ENCODE measurements at regions not wholly inside any gene's neighbourhood (a gene's known extent, or its start where the extent isn't known, plus 50 kb on each side); places are given as distances from the start of the nearest gene placed in this dataset.
A peak's percentile ranks its signal among the peaks of the same experiment; 100 is the strongest.

DNA sequence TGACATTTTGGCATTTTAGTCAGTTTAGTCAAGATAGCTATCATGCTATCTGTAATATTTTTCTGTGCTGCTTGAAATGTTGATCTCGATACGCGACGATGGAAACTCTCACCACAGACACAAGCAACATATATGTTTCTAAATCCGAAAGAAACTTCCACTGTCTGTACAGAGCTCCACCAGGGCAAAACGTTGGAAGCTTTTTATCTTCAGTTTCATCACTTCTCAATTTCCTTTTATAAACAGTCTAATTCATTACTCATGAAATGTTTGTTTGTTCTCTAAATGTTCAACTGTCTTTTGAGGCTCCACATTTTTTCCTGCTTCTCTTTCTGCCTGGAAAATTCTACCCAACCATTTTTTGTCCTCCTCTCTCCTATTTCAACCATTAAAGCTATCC lies 737.6 kb downstream of the SLC16A7 start:
- DNase-seq (ENCODE audit: low read depth), result no peak

DNA sequence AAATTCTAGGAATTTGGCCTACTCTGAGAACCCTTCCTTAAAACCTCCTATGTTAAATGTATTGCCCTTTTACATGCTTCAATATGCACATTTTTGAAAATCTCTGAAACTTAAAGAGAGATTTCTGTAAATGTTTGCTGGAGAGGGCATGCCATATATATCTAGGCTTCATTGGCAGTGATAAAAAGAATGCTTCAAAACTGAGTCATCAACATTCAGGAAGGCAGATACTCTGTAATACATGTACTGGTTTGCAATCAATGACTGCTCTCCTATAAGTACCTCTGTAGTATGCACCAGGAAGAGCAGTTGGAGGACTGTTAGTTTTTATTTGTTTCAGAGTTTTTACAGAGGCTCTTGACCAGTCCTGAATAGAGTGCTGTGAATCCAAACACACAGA lies 739.9 kb downstream of the SLC16A7 start:
- no peak for DNase-seq (ENCODE audit: low read depth)

DNA sequence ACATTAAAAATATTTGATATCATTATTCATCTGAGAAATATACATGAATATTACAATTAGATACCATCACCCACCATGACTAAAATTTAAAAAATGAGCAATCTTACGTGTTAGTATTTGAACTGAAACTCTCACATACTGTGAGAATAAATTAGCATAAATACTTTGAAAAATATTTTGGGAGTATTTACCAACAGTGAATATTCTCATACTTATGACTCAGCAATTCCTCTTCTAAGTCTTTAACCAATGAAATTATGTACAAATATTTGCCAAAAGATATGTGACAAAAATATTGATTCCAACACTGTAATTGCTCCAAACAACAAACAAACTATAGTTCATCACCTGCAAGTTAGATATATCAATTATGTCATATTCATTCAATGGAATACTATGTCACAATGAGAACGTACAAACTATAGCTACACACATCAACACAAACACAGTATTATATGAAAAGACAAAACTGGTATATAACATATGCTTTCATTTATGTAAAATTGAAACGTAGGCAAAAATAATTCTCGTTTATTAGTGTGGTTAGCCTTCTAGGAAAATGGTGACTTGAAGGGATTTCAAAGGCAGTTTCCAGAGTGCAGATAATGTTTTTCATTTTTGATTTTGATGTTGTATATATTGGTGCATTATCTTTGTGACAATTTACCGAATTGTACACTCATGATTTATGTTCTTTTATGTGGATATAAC lies 742.2 kb downstream of the SLC16A7 start:
- DNase-seq (ENCODE audit: low read depth), result no peak

DNA sequence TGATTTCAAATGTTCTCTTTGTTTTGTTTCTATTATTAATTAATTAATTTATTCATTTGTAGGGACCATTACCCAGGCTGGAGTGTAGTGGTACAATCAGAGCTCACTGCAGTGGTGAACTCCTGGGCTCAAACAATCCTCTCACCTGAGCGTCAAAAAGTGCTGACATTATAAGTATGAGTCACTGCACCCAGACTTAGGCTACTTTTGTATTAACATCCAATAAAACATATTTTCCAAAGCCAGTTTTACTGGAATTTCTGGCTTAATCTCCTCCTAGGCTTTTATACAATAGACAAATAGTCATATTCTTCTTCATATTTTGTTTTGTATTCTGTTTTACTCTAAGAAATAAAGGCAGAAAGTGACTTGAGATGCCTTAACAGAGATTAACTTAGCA lies 749.6 kb downstream of the SLC16A7 start:
- no peak for DNase-seq (ENCODE audit: low read depth)

DNA sequence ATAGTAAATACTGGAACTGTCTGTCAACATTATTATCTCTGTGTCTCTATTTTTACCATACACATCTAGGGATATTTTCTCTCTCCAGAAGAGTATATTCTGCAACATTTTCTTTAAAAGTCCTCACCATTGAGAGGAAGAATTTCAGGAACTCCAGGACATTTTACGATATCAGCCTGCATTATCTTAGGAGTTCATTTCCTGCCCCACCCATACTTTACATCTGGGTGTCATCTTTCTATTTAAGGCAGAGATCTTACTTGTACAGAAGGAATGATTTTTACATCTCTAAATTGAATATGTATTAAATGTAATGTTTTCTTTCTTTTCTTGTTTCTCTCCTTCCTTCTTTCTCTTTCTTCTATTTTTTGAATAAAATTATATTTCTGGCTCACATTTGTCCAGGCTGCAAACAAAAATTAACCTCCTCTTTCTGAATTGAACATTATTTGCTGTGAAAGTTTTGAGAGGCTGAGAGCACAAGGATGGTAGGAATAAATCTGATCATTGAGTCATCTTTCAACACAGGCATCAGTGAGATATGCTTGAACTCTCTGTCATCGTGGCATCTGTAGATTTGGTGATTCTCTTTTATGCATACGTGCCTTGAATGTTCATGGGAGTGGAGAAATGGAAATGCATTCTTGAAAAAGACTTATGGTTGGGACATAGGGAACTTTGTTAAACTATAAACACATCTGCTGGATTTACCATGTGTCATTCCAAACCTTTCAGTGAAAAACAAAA lies 753.6 kb downstream of the SLC16A7 start:
- no peak for DNase-seq (ENCODE audit: low read depth)

DNA sequence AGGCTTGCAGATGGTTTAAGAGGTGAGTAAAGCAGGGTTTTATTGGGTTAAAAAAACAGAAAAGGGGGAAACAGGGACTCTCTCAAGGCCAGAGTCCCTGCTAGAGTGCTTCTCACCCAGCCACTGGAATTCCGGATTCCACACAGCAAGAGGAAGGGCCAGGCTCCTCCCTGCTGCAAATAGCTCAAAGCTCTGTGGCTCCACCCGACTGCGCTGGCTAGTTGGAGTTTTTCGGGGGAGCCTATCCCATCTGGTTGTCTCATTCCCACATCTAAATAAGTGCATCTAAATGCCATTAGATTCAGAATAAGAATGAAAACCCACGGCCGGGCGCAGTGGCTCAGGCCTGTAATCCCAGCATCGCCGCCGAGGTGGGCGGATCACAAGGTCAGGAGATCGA lies 791.5 kb downstream of the SLC16A7 start:
- no peak for DNase-seq (ENCODE audit: low read depth)

DNA sequence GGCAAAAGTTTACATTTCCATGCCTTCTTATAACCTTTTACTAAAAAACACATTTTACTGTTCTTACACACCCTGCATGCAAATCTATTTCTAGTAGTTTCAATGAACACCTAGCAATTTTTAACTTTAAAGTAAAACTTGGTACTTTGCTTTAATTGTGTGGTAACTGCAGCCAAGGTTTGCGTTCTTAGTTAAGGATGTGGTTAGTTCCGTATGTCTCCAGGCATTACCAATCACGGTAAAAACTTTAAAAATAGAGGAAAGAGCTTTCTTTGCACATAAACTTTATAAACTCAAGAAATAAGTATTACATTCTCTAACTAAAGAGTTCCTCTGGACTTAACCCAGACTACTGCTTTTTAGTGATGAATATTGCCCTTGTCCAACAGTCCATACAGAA lies 795.2 kb downstream of the SLC16A7 start:
- DNase-seq (ENCODE audit: low read depth), result no peak

DNA sequence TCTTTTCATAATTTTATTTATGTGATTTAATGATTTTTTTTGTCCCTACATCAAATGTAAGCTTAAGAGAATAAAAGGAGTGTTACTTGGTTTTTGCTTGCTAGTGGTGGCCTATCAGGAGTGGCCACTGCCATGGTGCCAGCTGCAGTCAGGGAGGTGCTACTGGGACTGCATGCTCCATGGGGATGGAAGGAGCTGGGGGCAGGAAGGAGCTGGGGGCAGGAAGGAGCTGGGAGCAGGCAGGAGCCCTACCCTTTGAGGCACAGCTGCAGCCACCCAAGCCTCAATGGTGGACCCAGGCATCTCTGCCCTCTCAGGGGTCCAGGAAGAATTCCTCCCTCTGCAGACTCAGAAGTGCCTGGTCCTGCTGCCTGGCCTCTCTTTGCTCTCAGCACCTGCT lies 796.0 kb downstream of the SLC16A7 start:
- no peak for DNase-seq (ENCODE audit: low read depth)

DNA sequence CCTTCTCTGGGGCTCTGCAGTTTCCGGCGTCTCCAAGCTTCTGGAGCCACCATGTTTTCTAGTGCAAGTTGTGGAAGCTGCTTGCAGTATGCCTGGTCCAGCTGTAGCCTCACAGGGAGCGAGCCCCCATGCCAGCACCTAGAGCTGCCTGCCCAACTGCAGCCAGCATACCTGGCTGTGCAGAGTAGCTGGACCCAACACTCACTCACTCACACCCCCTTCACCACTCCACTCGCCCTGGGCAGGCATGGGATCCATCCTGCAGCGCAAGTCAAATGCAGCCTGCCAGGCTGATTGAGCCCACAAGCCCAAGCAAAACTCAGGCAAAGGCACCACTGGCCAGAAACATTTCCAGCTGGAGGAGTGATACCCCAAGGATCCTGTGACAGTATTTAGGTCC lies 797.3 kb downstream of the SLC16A7 start:
- no peak for DNase-seq (ENCODE audit: low read depth)

DNA sequence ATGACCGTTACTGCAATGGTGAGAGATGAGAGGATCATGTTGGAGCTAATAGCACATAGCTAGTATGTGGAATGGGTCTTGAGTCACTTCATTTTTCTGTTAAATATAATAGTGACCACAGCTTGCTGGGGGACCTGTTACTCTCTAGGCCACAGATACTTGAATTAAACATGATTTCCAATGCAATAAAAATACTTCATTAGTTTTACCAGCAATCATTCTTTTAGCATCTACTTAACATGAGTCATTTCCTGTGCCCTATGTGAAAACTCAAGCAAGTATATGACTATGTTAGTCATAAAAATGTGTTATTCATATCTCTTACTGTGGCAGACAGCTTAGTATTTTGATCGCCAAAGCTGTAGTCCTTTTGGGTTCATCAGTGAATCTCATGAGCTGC lies 798.8 kb downstream of the SLC16A7 start:
- peak; percentile 4 for DNase-seq (ENCODE audit: low read depth)

DNA sequence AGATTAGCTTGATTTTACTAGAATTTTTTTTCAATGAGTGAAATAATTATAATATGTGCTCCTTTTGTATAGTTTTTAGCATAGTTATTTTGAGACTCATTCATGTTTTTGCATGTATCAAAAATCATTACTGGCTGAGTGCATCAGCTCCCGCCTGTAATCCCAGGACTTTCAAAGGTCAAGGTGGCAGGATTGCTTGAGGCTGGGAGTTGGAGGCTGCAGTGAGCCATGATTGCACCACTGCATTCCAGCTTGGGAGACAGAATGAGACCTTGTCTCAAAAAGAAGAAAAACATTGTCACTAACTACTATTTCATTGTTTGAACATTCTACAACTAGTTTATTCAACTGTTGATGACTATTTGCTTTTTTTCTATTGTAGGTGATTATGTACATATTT lies 802.7 kb downstream of the SLC16A7 start:
- no peak for DNase-seq (ENCODE audit: low read depth)

DNA sequence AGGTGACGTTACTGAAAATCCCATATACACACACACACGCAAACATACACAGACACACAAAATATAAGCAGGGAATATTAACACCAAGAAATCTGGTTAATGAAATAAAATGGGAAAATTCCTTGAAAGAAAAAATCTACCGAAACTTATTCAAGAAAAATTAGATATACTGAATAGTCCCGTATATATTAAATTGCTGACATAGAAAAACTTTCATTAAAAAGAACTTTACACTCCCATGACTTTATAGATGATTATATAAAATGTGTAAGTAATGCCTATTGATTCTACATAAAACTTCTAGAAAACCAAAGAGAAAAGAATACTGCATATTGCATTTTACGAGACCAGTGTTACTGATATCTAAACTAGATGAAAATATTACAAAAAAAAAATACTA lies 803.2 kb downstream of the SLC16A7 start:
- DNase-seq (ENCODE audit: low read depth), result no peak

DNA sequence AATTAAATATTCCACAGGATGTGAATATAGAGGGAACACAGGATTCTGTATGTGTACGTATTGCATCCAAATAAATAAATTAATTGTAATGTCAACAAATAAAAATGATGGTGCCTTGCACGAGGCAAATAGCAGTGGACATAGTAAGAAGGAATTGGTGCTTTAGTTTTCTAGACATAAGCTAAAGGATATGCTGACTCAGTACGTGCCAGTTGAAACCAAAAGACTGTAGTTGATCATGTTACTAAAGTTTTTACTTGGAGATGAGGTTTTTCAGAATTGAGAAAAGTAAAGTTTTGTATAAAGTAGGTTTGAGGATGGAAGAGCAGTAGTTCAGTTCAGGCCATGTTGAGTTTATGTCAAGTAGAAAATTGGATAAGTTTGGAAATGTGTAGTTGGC lies 807.2 kb downstream of the SLC16A7 start:
- DNase-seq (ENCODE audit: low read depth), result no peak

DNA sequence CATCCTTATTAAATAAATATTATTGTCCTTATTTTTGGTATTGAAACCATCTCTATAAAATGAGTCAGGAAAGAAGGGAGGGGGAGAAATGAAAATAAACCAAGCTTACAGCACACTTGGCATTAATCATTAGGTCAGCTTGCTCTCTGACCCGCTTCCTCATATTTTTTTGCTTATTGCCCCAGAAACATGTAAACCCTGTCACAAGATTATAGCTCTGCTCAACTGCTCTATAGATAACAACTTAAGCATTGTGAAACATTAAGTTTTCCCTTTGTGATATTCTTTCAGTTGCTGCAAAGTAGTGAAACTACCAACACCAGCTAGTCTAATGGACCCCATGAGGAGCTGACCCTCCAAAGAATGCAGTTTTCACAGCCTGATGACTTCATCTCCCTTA lies 819.5 kb downstream of the SLC16A7 start:
- no peak for DNase-seq (ENCODE audit: low read depth)

DNA sequence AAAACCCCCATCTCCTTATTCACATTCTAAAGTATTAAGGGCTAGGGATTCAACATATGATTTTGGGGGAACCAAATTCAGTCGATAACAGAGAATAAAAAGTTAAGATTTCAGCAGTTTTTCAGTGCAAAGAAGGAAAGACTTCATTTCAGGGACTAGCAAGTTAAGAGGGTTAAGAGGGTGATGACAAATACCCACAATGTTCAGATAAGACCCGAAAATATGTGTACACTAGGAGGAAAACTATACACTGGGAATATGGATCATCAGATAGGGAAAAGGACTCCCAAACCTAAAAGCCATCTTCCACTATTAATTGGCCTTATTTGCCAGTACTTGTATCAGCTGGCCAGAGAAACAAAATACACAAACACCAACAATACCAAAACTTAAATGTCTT lies 824.2 kb downstream of the SLC16A7 start:
- no peak for DNase-seq (ENCODE audit: low read depth)

DNA sequence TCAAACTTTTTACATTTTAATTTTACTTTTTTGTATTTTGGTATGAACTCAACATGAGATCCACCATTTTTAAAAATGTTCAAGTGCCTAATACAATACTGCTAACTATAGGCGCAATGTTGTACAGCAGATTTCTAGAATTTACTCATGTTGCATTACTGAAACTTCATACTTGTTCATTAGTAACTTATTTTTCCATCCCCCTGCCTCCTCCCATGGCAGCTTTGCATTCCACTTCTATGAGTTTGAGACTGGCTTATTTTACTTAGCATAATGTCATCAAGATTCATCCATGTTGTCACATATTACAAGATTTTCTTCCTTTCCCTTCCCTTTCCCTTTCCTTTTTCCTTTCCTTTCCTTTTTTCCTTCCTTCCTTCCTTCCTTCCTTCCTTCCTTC lies 825.9 kb downstream of the SLC16A7 start:
- DNase-seq (ENCODE audit: low read depth), result no peak

DNA sequence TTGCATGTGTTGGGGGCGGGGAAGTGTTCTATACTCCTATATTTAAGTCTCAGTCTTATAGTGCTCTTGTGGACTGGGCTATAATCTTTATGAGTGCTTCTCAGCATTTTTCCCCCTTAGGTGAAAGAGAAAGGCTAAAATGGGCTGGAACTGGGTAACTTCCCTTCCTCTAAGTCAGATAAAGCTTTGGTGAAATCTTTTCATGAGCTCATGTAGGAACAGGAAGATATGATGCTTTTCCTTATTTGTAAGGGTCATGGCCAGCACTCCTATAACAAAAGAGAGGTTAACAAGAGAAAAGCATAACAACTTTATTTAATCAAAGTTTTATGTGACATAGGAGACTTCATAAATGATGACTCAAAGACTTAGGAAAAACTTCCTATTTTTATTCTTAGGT lies 841.5 kb downstream of the SLC16A7 start:
- no peak for DNase-seq (ENCODE audit: low read depth)

DNA sequence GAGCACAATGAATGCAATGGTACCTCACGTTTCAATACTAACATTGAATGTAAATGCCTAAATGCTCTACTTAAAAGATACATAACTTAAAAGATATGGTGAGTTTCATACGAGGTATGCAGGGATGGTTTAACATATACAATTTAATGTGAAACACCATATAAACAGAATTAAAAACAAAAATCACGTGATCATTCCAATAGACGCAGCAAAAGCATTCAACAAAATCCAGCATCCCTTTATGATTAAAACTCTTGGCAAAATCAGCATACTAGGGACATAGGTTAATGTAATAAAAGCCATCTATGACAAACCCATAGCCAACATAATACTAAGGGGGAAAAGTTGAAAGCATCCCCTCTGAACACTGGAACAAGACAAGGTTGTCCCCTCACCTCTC lies 845.7 kb downstream of the SLC16A7 start:
- no peak for DNase-seq (ENCODE audit: low read depth)

DNA sequence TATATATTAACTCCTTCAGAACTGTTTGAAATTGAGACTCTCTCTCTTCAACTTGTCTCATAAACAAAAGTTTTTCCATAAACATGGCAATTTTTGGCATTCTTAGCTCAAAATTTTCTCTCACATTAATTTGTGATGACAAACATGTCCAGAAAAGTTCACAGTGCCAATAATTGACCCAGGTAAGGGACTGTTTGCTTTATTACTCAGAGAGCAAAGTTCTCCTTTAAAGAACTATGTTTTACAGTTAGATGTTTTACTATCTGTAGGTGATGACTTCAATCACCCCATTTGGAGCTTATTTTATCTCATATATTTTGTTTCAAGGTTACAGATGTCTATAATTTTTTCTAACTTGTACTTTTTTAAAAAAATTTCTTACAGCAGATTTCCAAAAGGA lies 855.6 kb downstream of the SLC16A7 start:
- no peak for DNase-seq (ENCODE audit: low read depth)

DNA sequence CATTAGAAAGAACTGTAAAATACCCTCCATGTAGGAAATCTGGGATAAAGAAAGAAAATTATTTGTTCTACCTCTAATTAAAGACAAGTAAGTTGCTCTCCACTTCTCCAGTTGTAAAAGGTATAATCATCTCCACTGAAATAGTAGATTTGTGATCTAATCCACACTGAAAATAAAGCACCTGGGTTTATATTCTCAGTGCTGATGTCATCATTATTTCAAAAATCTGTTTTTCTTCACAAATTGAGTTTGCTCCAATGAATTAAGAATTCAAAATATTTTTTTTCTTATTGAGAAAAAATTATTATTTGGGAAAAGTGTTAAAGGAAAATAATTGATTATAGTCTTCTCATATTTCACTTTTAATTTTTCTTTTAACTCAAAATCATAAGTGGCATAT lies 869.2 kb downstream of the SLC16A7 start:
- DNase-seq (ENCODE audit: low read depth), result no peak

DNA sequence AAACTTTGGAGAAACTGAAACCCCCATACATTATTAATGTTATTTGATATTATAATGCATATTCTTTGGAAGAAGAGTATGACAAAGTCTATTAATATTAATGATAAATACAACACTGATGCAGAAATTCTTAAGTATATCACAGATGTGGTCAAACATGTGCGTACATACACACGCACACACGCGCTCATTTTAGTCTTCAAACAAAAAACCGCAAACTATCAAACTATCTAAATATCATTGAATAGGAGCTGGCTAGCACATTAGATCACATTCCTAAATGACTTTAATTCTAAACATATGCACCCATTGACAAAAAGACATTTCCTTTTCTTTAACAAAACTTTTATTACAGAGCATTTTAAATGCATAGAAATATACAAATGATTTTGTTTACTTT lies 872.7 kb downstream of the SLC16A7 start:
- no peak for DNase-seq (ENCODE audit: low read depth)

DNA sequence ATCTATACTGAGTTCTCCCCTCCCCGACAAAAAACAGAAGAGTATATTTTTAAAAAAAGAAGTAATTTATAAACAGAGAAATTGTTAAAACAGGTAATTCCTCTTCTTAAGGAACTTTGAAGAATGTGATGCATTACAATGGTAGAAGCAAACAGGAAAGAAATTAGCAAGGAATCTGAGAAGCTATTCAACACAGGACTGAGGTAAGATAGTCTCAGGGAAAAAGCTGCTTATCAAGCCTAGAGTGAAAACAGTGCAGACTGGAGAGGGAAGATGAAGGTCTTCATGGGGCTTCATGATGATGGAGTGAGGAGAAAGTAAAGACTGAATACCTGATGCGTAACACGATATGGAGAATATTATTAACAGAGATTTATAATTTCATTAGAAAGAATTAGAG lies 880.0 kb downstream of the SLC16A7 start:
- DNase-seq (ENCODE audit: low read depth), result no peak

DNA sequence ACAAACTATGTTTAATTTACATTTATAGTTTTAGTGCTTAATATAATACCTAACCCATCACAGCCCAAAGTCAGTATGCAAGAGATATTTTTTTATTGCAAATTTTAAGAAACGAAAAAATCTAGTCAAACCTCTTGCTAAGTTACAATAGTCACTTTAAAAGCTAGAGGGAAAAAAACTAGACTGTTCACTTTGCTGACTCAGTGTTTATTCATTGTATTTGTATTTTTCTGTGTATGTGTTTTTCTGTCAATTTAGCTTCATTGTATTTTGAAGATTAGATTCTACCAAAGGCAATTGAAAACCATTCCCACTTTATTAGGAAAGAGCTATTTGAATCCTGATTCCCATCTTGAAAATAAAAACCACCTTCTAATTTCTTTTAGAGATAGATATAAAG lies 891.5 kb downstream of the SLC16A7 start:
- no peak for DNase-seq (ENCODE audit: low read depth)

DNA sequence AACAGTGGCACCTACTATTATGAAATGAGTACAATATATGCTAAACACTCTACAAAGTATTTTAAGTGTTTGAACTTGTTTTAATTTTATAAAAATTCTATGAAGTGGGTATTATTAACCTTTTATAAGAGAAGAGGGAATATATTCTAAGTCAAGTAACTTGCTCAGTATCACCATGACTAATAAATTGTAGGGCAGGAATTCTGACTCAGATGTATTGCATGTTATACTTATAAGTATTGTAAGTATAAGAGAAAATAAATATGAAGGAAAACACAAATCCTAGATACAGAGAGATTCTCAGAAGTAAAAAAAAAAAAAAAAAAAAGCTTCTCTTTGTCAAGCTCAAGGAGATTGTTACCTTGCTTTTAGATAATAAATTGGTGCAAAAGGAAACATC lies 893.2 kb downstream of the SLC16A7 start:
- DNase-seq (ENCODE audit: low read depth), result no peak
